Esophagus (tissue), 2 donors: ENCODE measurements at regions not wholly inside any gene's neighbourhood (a gene's known extent, or its start where the extent isn't known, plus 50 kb on each side); places are given as distances from the start of the nearest gene placed in this dataset.
"Not testable (repeated sequence)": the region's sequence is repeated elsewhere in the genome, so short reads cannot be mapped to it uniquely, and the experiment has no call there.

Source experiments
- H3K27ac ChIP-seq, 2 donors: one replicate each; pipeline ENCODE4 v1.5.1; 2013; ENCODE audit warnings: low read depth in 2 of 2, mild to moderate bottlenecking in 2 of 2, inconsistent platforms in 1 of 2, low read length in 1 of 2, moderate library complexity in 1 of 2
- H3K27me3 ChIP-seq, 2 donors: one replicate each; pipeline ENCODE4 v1.6.1; 2013; ENCODE audit warnings: low read length in 2 of 2, control low read depth in 1 of 2, mild to moderate bottlenecking in 1 of 2; ENCODE audit not compliant: insufficient read depth in 2 of 2, control insufficient read depth in 1 of 2
- H3K36me3 ChIP-seq, 2 donors: one replicate each; pipeline ENCODE4 v1.6.1; 2013; ENCODE audit warnings: low read length in 1 of 2; ENCODE audit not compliant: control insufficient read depth in 2 of 2, insufficient read depth in 2 of 2
- H3K4me1 ChIP-seq, 2 donors: one replicate each; pipeline ENCODE4 v1.6.1; 2013; ENCODE audit warnings: low read length in 1 of 2; ENCODE audit not compliant: control insufficient read depth in 2 of 2, insufficient read depth in 2 of 2
- H3K4me3 ChIP-seq, 2 donors: one replicate each; pipeline ENCODE4 v1.5.1; 2013; ENCODE audit warnings: low read length in 2 of 2, mild to moderate bottlenecking in 2 of 2, low read depth in 1 of 2, moderate library complexity in 1 of 2
- H3K9me3 ChIP-seq, 2 donors: one replicate each; pipeline ENCODE4 v1.6.1; 2013; ENCODE audit warnings: mild to moderate bottlenecking in 2 of 2, low read depth in 1 of 2, low read length in 1 of 2, moderate library complexity in 1 of 2; ENCODE audit not compliant: control insufficient read depth in 2 of 2, insufficient read depth in 1 of 2
- WGBS, 2 donors: extraction: QIAGEN DNeasy Blood & Tissue Kit; methylation state at CpG; one replicate each; pipeline ENCODE4 v1.1.7; 2013; 5-methylcytosine and 5-hydroxymethylcytosine counted together
- donor health status: healthy with polysubstance abuse.
- donor health status: Bipolar disorder and iron deficiency.

DNA sequence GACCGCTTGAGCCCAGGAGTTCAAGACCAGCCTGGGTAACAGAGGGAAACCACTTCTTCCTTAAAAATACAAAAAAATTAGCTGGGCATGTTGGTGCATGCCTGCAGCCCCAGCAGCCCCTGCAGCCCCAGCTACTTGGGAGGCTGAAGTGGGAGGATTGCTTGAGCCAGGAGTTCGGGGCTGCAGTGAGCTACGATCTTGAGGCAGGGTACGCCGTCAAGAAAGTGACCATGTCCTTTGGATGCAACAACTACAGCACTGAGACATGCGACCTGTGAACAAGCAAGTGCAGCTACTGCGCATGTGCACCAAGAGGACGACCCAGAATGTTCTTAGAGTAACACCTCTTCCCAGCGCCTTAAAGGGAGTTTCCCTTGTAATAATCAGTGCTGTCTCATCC lies 66.6 kb upstream of the ZNF479 start:
- no peaks in the 10 kb centered on the region for H3K36me3 ChIP-seq
- H3K27ac ChIP-seq, result no peak overlapping the region
- no peak overlapping the region for H3K4me3 ChIP-seq
- peaks cover 9 to 30% of the 10 kb centered on the region in 2 donors for H3K9me3 ChIP-seq
- no peaks in the 10 kb centered on the region for H3K27me3 ChIP-seq
- H3K4me1 ChIP-seq, result no peaks in the 10 kb centered on the region
- WGBS, 2 donors, result 90 to 95% methylated on average over 9 of the region's 9 CpGs

DNA sequence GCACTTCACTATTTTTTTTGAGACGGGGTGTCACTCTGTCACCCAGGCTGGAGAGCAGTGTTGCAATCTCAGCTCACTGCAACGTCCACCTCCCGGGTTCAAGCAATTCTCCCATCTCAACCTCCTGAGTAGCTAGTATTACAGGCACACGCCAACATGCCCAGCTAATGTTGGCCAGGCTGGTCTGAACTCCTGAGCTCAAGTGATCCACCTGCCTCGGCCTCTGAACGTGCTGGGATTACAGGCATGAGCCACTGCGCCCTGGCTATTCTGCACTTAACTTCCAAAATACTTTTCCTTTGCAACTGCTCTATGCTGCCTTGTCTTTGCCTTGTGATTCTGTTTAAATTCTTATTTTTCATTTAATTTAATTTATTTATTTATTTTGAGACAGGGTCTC lies 67.0 kb upstream of the ZNF479 start:
- Histone ChIP-seq H3K36me3 (no peaks in the 10 kb centered on the region), H3K4me1 (no peaks in the 10 kb centered on the region), H3K9me3 (peaks cover 11 to 34% of the 10 kb centered on the region in 2 donors), H3K4me3 (no peak overlapping the region), H3K27me3 (no peaks in the 10 kb centered on the region), H3K27ac (no peak overlapping the region)
- WGBS, 2 donors, result 87 to 89% methylated on average over 7 of the region's 7 CpGs

DNA sequence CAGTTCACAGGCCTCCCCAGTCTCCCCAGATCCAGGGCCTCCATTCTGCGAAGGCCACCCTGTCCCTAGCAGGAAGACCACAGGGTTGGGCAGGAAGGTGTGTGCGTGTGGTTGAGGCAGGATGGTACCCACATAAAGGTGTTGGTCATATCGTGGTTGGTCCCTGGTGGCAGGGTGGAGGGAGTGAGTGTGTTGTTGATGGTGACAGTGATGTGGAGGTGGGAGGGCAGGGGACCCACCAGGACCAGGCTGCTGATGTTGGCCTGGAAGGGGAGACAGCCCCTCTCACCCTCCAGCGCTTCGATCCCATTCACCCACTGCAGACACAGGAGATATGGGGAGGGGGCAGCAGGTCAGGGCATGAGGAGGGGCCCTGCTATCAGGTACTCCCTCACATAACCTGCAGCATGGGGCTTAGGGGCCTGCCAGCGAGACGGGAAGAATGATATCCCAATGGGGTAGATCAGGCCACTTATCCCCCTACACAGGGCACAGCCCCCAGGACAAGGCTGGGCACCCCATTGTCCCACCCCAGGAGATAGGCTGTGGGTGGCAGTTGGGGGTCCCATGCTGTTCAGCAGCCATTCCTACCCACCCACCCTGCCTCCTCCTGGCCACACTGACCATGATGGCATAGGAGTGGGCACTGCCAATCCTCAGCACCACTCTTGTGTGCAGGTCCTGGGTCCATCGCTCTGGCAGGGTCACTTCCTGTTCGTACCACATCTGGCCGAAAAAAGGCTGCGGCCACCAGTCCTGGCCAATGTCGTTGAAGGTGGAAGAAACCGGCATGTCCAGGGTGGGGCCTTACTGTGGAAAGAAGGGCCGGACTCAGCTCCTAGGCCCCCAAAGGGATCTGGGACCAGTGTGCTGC lies 69.0 kb upstream of the ZNF479 start:
- no peaks in the 10 kb centered on the region for H3K4me1 ChIP-seq
- H3K27ac ChIP-seq, result no peak overlapping the region
- H3K4me3 ChIP-seq, result no peak overlapping the region
- no peaks in the 10 kb centered on the region for H3K36me3 ChIP-seq
- peaks cover 17 to 43% of the 10 kb centered on the region in 2 donors for H3K9me3 ChIP-seq
- WGBS, 2 donors, result 87 to 90% methylated on average over 14 of the region's 14 CpGs
- no peaks in the 10 kb centered on the region for H3K27me3 ChIP-seq

DNA sequence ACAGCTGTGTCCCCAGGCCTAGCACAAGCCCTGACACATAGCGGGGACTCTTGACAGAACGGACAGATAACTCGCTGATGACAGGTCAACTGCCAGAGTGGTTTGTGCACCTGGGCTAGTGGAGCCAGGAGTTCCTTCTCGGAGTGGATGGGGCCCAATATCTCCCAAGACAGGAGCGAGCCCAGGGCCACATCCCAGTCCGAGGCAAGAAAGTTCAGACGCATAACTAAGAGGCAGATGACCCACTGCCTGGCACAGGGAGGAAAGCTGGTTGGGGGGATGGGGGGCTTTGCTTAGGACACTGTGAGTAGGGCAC lies 69.6 kb upstream of the ZNF479 start:
- Histone ChIP-seq H3K4me3 (no peak overlapping the region), H3K4me1 (no peaks in the 10 kb centered on the region), H3K9me3 (peaks cover 17 to 43% of the 10 kb centered on the region in 2 donors), H3K27me3 (no peaks in the 10 kb centered on the region), H3K27ac (no peak overlapping the region), H3K36me3 (no peaks in the 10 kb centered on the region)
- 86 to 89% methylated on average over 7 of the region's 7 CpGs for WGBS, 2 donors

DNA sequence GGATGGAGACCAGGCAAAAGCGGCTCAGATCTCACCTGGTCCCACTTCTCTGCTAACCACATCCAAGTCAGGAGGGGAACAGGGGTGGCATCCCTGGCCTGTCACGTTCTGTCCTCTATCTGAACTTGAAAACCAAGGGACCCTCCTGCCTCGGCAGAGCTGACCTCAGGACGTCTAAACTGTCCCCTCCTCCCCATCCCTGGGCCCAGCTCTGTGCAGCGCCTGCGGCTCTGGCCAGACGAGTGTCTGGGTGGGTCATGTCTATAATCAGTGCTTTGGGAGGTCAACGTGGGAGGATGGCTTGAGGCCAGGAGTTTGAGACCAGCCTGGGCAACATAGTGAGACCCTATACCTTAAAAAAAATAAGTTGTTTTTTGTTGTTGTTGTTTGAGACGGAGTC lies 70.0 kb upstream of the ZNF479 start:
- Histone ChIP-seq H3K36me3 (no peaks in the 10 kb centered on the region), H3K4me1 (no peaks in the 10 kb centered on the region), H3K4me3 (no peak overlapping the region), H3K27ac (no peak overlapping the region), H3K9me3 (peaks cover 17 to 43% of the 10 kb centered on the region in 2 donors), H3K27me3 (no peaks in the 10 kb centered on the region)
- 79 to 82% methylated on average over 9 of the region's 9 CpGs for WGBS, 2 donors

DNA sequence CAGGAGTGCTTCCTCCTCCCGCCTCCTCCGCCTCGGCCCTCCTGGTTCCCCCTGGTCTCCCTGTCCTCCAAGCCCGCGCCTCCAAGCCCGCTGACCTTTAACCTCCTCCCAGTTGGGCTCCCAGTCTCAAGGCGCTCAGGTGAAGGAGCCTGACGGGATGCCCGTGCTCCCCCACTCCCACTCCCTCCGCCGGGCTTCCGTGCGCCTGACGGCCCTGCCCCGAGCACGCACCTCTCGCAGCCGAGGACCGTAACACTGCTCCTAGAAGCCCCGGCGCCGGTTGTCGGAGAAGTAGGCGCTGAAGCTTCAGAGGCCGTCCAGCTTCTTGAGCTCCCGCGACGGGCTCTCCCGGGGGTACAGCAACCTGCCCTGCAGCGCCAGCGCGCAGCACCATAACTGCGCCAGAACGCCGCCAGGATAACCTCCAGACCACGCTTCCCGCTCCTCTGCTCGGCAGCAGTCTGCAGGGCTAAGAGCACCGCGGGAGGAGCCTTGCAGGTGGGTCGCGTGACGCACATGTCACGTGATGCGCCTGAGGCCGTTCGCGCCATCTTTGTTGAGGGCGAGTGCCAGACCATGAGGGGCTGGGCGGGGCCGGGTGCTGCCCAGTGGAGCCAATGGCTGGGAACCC lies 71.0 kb upstream of the ZNF479 start:
- WGBS, 2 donors, result 41 to 44% methylated on average over 51 of the region's 51 CpGs
- no peak overlapping the region for H3K27ac ChIP-seq
- no peaks in the 10 kb centered on the region for H3K27me3 ChIP-seq
- H3K4me3 ChIP-seq, result no peak overlapping the region
- no peaks in the 10 kb centered on the region for H3K4me1 ChIP-seq
- H3K36me3 ChIP-seq, result no peaks in the 10 kb centered on the region
- peaks cover 23 to 52% of the 10 kb centered on the region in 2 donors for H3K9me3 ChIP-seq

DNA sequence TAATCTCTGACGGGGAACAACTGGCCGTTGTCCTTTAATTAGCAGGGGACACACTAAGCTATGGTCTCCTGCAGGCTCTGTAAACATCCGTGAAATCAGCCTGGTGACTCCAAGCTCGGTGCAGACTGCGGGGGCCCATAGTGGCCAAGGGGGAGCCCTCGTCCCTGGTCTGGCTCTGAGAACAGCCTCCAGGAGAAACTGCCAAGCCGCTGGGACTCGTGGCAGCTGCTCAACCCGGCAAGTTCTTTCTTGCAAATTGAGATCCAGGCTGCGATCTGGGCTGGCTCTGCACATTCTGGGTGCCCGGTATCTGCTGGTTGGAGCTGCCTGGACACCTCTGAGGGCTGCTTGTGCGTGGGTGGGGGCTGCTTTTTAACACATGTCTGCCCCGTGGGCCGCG lies 71.6 kb upstream of the ZNF479 start:
- not testable (repeated sequence) for H3K36me3 ChIP-seq, H3K4me1 ChIP-seq, H3K4me3 ChIP-seq, H3K27me3 ChIP-seq, H3K27ac ChIP-seq
- peaks cover 25 to 53% of the 10 kb centered on the region in 2 donors for H3K9me3 ChIP-seq
- WGBS, 2 donors, result 60 to 61% methylated on average over 15 of the region's 15 CpGs

DNA sequence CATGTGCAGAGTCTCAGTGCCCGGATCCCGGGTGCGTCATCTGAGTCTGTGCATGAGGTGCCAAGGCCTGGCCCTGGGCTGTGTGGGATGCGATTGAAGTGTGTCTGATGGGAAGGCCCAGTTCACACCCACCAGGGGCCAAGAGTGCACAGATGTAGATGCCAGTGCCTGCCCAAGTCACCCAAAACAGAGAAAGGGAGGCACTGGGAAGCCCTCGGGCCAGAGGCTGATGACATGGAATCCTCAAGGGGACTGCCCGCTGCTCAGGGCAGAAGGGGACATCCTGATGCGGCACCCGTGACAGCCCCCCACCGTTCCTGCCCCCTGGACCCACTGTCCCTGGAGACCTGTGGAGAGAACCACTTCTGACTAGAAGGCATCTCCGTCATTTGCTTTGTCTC lies 72.2 kb upstream of the ZNF479 start:
- Histone ChIP-seq H3K4me3 (no peak overlapping the region), H3K27ac (no peak overlapping the region), H3K9me3 (peaks cover 25 to 55% of the 10 kb centered on the region in 2 donors), H3K36me3 (no peaks in the 10 kb centered on the region), H3K4me1 (no peaks in the 10 kb centered on the region), H3K27me3 (no peaks in the 10 kb centered on the region)
- WGBS, 2 donors, result 79 to 89% methylated on average over 10 of the region's 10 CpGs

DNA sequence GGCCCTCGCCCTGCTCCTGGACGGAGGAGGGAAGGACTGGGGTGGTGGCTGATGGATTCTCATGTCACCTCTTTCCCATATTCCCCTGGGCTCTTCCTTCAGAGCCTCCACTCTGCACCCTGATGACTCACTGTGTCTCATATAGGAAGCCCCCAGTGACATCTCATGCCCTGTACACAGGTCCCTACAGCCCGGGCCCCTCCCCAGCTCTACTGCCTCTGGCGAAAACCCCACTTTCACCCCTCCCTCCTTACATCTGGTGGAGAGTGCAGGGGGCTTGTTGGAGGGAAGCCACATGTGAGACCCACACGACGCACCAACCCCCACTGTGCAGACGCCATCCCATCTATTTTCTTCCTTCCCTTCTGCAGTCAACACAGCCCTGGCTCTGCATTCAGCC lies 72.8 kb upstream of the ZNF479 start:
- Histone ChIP-seq H3K4me1 (no peaks in the 10 kb centered on the region), H3K27me3 (no peaks in the 10 kb centered on the region), H3K9me3 (peaks cover 25 to 55% of the 10 kb centered on the region in 2 donors), H3K36me3 (no peaks in the 10 kb centered on the region), H3K27ac (no peak overlapping the region), H3K4me3 (no peak overlapping the region)
- 86 to 93% methylated on average over 7 of the region's 7 CpGs for WGBS, 2 donors

DNA sequence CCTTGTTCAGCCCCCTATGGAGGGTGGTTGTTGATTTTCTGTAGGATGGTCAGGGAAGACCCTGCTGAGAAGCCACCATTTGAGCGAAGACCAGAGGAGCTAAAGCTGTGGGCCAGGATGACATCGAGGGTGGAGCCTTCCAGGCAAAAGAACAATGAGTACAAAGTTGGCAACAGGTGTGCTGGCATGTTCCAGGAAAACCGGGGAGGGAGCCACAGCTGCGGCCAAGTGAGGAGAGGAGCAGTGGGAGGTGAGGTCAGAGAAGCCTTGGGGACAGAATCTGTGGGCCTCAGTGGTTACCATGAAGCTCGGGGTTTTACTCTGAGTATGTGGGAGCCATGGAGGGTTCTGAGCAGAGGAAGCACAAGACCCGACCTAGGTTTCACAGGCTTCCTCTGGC lies 75.6 kb upstream of the ZNF479 start:
- Histone ChIP-seq H3K36me3 (no peaks in the 10 kb centered on the region), H3K4me3 (no peak overlapping the region), H3K4me1 (no peaks in the 10 kb centered on the region), H3K9me3 (peaks cover 15 to 45% of the 10 kb centered on the region in 2 donors), H3K27ac (no peak overlapping the region), H3K27me3 (no peaks in the 10 kb centered on the region)
- 65 to 69% methylated on average over 6 of the region's 6 CpGs for WGBS, 2 donors
